BE2C (cell line): ENCODE measurements at regions not wholly inside any gene's neighbourhood (a gene's known extent, or its start where the extent isn't known, plus 50 kb on each side); places are given as distances from the start of the nearest gene placed in this dataset.

Experiments
- DNase-seq: peaks from one replicate; pipeline ENCODE4 v3.0.0-alpha.2; 2020
- H3K27me3 ChIP-seq: fragments of 250-450 bp; sonication (Bioruptor Pico); 2 replicates; pipeline ENCODE4 v1.5.1; 2020; ENCODE audit warnings: mild to moderate bottlenecking
- H3K36me3 ChIP-seq: fragments of 250-450 bp; sonication (Bioruptor Pico); 2 replicates; pipeline ENCODE4 v1.5.1; 2020; ENCODE audit warnings: mild to moderate bottlenecking
- H3K4me1 ChIP-seq: fragments of 250-450 bp; sonication (Bioruptor Pico); 2 replicates; pipeline ENCODE4 v1.5.1; 2020
- H3K4me3 ChIP-seq: 2 replicates; pipeline ENCODE4 v1.5.1; 2011; ENCODE audit warnings: low read depth, low read length
- H3K9me3 ChIP-seq: fragments of 250-450 bp; sonication (Bioruptor Pico); 2 replicates; pipeline ENCODE4 v1.5.1; 2020
- TF ChIP-seq, protein P1 (sequence below): IDR thresholded peaks from 2 replicates; pipeline ENCODE4 v1.5.1; 2012; ENCODE audit warnings: mild to moderate bottlenecking, low read depth, low read length

DNA sequence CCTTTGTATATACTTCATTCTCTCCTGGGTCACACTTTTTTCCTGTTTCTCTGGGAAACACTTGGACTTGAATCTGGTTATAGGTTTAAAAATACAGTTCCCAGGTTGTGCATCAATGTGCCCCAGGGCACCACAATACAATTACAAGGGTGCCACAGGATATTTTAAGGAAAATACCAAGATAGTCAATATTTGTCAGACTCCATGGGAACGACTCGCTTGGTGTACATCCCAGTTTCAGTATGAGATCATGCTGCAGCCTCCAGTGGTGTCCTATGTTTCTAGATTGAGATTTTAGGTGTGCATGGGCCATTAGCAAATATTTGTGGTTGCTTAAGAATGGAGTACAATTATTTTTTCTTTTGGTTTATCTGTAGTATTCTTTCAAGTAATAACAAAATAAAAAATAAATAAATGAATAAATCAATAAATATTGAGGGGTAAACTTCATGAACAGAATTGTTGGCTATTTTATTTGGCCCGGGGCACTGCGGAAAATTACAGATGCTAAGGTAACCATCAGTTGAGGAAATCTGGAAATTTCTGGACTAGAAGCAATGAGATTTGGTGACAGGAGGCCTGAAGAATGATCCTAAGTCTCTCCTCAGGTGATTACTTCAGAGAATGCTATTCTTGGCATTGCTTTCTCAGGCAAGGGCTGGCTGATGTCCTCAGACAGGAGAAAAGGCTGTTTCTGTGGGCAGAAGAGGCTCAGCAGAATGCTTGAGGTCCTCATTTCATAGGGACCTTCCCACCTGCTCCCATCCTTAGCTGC, 649.3 kb upstream of the SOX11 start:
- no peaks in the 10 kb centered on the region for H3K27me3 ChIP-seq
- no peaks in the 10 kb centered on the region for H3K4me1 ChIP-seq
- TF ChIP-seq, protein P1, sequence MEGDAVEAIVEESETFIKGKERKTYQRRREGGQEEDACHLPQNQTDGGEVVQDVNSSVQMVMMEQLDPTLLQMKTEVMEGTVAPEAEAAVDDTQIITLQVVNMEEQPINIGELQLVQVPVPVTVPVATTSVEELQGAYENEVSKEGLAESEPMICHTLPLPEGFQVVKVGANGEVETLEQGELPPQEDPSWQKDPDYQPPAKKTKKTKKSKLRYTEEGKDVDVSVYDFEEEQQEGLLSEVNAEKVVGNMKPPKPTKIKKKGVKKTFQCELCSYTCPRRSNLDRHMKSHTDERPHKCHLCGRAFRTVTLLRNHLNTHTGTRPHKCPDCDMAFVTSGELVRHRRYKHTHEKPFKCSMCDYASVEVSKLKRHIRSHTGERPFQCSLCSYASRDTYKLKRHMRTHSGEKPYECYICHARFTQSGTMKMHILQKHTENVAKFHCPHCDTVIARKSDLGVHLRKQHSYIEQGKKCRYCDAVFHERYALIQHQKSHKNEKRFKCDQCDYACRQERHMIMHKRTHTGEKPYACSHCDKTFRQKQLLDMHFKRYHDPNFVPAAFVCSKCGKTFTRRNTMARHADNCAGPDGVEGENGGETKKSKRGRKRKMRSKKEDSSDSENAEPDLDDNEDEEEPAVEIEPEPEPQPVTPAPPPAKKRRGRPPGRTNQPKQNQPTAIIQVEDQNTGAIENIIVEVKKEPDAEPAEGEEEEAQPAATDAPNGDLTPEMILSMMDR, result no peak
- H3K4me3 ChIP-seq, result no peak overlapping the region
- no peaks in the 10 kb centered on the region for H3K9me3 ChIP-seq
- H3K36me3 ChIP-seq, result no peaks in the 10 kb centered on the region
- no peak for DNase-seq

DNA sequence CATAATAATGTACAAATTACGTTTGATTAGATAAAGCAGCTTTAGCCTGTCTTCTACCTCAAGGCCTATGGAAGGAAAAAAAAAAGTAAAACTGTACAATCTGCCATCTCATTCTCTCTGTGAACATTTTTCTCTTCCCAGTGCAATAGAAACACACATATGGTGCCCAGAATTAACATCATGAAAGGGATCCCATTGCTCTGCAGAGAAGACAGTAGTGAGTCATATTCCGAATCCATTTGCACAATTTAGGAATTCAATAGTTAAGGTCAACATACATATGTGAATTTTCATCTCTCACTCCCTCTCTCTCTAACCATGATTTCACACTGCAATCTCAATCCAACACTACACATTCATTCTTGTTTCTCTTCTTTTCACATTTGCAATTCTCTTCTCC, 640.9 kb upstream of the SOX11 start:
- H3K36me3 ChIP-seq, result no peaks in the 10 kb centered on the region
- no peak for DNase-seq
- no peaks in the 10 kb centered on the region for H3K9me3 ChIP-seq
- H3K4me1 ChIP-seq, result no peaks in the 10 kb centered on the region
- no peaks in the 10 kb centered on the region for H3K27me3 ChIP-seq
- TF ChIP-seq, protein P1, result no peak
- no peak overlapping the region for H3K4me3 ChIP-seq

DNA sequence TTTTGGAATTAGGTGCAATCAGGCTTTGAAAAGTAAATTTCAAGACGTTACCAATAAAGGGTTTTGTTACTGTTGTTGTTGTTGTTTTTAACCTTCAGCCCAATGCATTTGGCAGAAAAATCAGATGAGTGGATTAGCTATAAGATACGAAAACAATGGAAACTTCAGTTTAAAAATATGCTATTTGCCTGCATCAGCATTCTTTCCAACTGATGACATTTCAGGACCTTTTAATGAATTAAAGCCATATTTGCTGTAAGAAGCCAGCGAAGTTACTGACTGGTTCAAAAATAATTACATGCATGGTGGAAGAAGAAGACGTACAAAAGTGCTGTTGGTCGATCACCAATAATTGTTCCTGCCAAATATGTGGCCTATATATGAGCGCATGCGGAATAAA, 639.3 kb upstream of the SOX11 start:
- Histone ChIP-seq H3K4me1 (no peaks in the 10 kb centered on the region), H3K4me3 (no peak overlapping the region), H3K9me3 (no peaks in the 10 kb centered on the region), H3K27me3 (no peaks in the 10 kb centered on the region), H3K36me3 (no peaks in the 10 kb centered on the region)
- DNase-seq, result no peak
- TF ChIP-seq, protein P1, result no peak

- Histone ChIP-seq H3K27me3 (no peaks in the 10 kb centered on the region), H3K9me3 (no peaks in the 10 kb centered on the region), H3K4me3 (no peak overlapping the region), H3K36me3 (no peaks in the 10 kb centered on the region), H3K4me1 (no peaks in the 10 kb centered on the region)
- DNase-seq, result no peak
- TF ChIP-seq, protein P1, result no peak
Observed at GRCh38 chr2:5057891-5058351, 634.3 kb upstream of the SOX11 start.

DNA sequence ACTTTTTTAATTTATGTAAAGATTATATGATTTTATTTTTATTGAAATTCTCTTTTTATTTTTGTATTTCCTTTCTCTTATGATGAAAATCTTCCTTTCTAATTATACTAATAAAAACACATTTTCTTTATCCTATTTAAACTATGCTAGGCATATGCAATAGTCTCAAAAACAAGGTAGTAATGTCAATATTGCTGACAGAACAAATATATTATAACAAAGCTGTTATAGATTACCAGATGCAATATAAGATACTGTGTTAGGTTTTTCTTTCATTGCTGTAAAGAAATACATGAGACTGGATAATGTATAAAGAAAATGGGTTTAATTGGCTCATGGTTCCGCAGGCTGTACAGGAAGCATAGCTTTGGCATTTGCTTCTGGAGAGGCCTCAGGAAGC, 631.2 kb upstream of the SOX11 start:
- TF ChIP-seq, protein P1, result no peak
- Histone ChIP-seq H3K4me1 (no peaks in the 10 kb centered on the region), H3K4me3 (no peak overlapping the region), H3K36me3 (no peaks in the 10 kb centered on the region), H3K27me3 (no peaks in the 10 kb centered on the region), H3K9me3 (no peaks in the 10 kb centered on the region)
- DNase-seq, result no peak

- Histone ChIP-seq H3K9me3 (no peaks in the 10 kb centered on the region; the same call in 1 of the 2 replicates), H3K36me3 (no peaks in the 10 kb centered on the region), H3K4me3 (no peak overlapping the region), H3K4me1 (no peaks in the 10 kb centered on the region), H3K27me3 (no peaks in the 10 kb centered on the region)
- DNase-seq, result no peak
- TF ChIP-seq, protein P1, result no peak
Observed at GRCh38 chr2:5064687-5065086, 627.5 kb upstream of the SOX11 start.
